GM12878 (cell line): ENCODE measurements at regions not wholly inside any gene's neighbourhood (a gene's known extent, or its start where the extent isn't known, plus 50 kb on each side); places are given as distances from the start of the nearest gene placed in this dataset.

Source experiments
- ATAC-seq: fragments of 200-7000 bp; cut with Tn5 transposase; 3 replicates; pipeline ENCODE4 v1.9.1; 2020; ENCODE audit warnings: mild to moderate bottlenecking, moderate library complexity
- BruUV-seq: library from RNA; stranded (reverse); fragments of 400-500 nt; replicated peaks from 2 replicates; lab custom pipeline; 2021; lab: Mats Ljungman, UMichigan
- CTCF ChIA-PET: fragments of 300-600 bp; sonication (Branson Sonifier 250); formaldehyde crosslinking; extraction: SDS; loops from one replicate; lab custom pipeline; 2021; ENCODE audit warnings: inconsistent platforms; lab: Yijun Ruan, JAX
- POLR2A ChIA-PET: fragments of 350-600 bp; formaldehyde crosslinking; extraction: SDS; loops from one replicate; lab custom pipeline; 2021; ENCODE audit warnings: inconsistent platforms; lab: Charles Lee
- RAD21 ChIA-PET: fragments of 300-600 bp; sonication (Branson Sonifier 250); formaldehyde crosslinking; loops from one replicate; lab custom pipeline; 2023; ENCODE audit warnings: antibody characterized with exemption; ENCODE audit not compliant: unreplicated experiment; lab: Charles Lee
- SMC1A ChIA-PET: fragments of 300-600 bp; sonication (Branson Sonifier 250); formaldehyde crosslinking; loops from one replicate; lab custom pipeline; 2023; ENCODE audit not compliant: unreplicated experiment, uncharacterized antibody; lab: Charles Lee
- DNase-seq: peaks from one replicate; pipeline ENCODE4 v3.0.0-alpha.2; 2011; ENCODE audit warnings: low read depth, low spot score
- FAIRE-seq: peaks from 3 replicates; lab custom pipeline; 2011; peaks lifted over from hg19 to GRCh38; lab: Jason Lieb, UNC
- H2AFZ ChIP-seq: 2 replicates; pipeline ENCODE4 v1.6.0; 2011; ENCODE audit warnings: low read depth, low read length, control low read depth; ENCODE audit not compliant: control insufficient read depth
- H3K27ac ChIP-seq: 2 replicates; pipeline ENCODE4 v1.5.1; 2011; ENCODE audit warnings: control low read depth; ENCODE audit not compliant: control insufficient read depth, insufficient read depth
- H3K27me3 ChIP-seq, 2 experiments: replicated peaks in 1 of 2; 2 replicates each; pipeline versions ENCODE4 v1.6.0 to v1.6.1; 2011; ENCODE audit warnings: low read length in 1 of 2; ENCODE audit not compliant: control insufficient read depth in 2 of 2, insufficient read depth in 2 of 2
- H3K36me3 ChIP-seq, 2 experiments: 2 replicates each; pipeline ENCODE4 v1.5.1; 2011; ENCODE audit warnings: low read length in 1 of 2; ENCODE audit not compliant: control insufficient read depth in 2 of 2, insufficient read depth in 2 of 2
- H3K4me1 ChIP-seq: 2 replicates; pipeline ENCODE4 v1.6.1; 2011; ENCODE audit warnings: mild to moderate bottlenecking, low read length, moderate library complexity, mixed read lengths; ENCODE audit not compliant: control insufficient read depth, insufficient read depth
- H3K4me2 ChIP-seq: 2 replicates; pipeline ENCODE4 v1.6.0; 2011; ENCODE audit warnings: control low read depth; ENCODE audit not compliant: control insufficient read depth, insufficient read depth
- H3K4me3 ChIP-seq: fragments of 200-600 bp; sonication (generic); 2 replicates; pipeline ENCODE4 v1.5.1; 2016
- H3K79me2 ChIP-seq: 2 replicates; pipeline ENCODE4 v1.6.0; 2011; ENCODE audit warnings: low read length; ENCODE audit not compliant: control insufficient read depth, insufficient read depth
- H3K9ac ChIP-seq: 2 replicates; pipeline ENCODE4 v1.8.0; 2011; ENCODE audit warnings: low read length, control low read depth, mixed read lengths; ENCODE audit not compliant: control insufficient read depth, insufficient read depth
- H3K9me3 ChIP-seq: replicated peaks from 3 replicates; pipeline ENCODE4 v1.5.1; 2011; ENCODE audit warnings: mild to moderate bottlenecking, low read length; ENCODE audit not compliant: control insufficient read depth, insufficient read depth
- H4K20me1 ChIP-seq: 2 replicates; pipeline ENCODE4 v1.6.0; 2011; ENCODE audit not compliant: control insufficient read depth, insufficient read depth
- KLF5 ChIP-seq: fragments of 450-650 bp; IDR thresholded peaks from 2 replicates; pipeline ENCODE4 v1.6.1; 2014; ENCODE audit warnings: mild to moderate bottlenecking; ENCODE audit not compliant: partially characterized antibody
- POLR2AphosphoS5 ChIP-seq: IDR thresholded peaks from 2 replicates; pipeline ENCODE4 v1.6.1; 2011; ENCODE audit warnings: mild to moderate bottlenecking, low read length, inconsistent platforms
- SPI1 ChIP-seq: IDR thresholded peaks from 2 replicates; pipeline ENCODE4 v1.6.1; 2011; ENCODE audit warnings: low read depth, mild to moderate bottlenecking, low read length, moderate library complexity, borderline replicate concordance; ENCODE audit not compliant: insufficient read depth
- TAF1 ChIP-seq: IDR thresholded peaks from 2 replicates; pipeline ENCODE4 v1.6.1; 2011; ENCODE audit warnings: mild to moderate bottlenecking, low read depth, low read length, borderline replicate concordance
- WRNIP1 ChIP-seq: IDR thresholded peaks from 2 replicates; pipeline ENCODE4 v1.6.1; 2011; ENCODE audit warnings: low read depth, low read length, improper control_type of control experiment, borderline replicate concordance
- ZBTB11 ChIP-seq: fragments of 450-650 bp; formaldehyde crosslinking; IDR thresholded peaks from 2 replicates; pipeline ENCODE4 v1.5.0; 2022; ENCODE audit warnings: mild to moderate bottlenecking, missing genetic modification characterization
- in situ Hi-C: fragments of 300-500 bp; cut with MboI; formaldehyde crosslinking; loops from 9 replicates; pipeline ENCODE4 v1.14.3; 2018; ENCODE audit warnings: mixed read lengths
- intact Hi-C: fragments of 100-400 bp; cut with micrococcal nuclease; formaldehyde crosslinking; loops from one replicate; pipeline ENCODE4 v1.14.2; 2022; ENCODE audit not compliant: unreplicated experiment

GRCh38 chr6:10230531-10230930 lies 184.3 kb downstream of the TFAP2A start:
- no peak for FAIRE-seq
- ChIA-PET RAD21 (no interaction called here), SMC1A (no interaction called here)

More at GRCh38 chr6:10230531-10230930, 184.3 kb downstream of the TFAP2A start:
- Histone ChIP-seq H3K27me3 (no peaks in the 10 kb centered on the region), H3K79me2 (no peaks in the 10 kb centered on the region), H3K9ac (no peak overlapping the region), H3K9me3 (no peaks in the 10 kb centered on the region), H3K27ac (no peak overlapping the region), H3K4me3 (no peak overlapping the region), H2AFZ (no peak overlapping the region), H3K4me1 (no peaks in the 10 kb centered on the region), H3K4me2 (no peak overlapping the region), H4K20me1 (no peaks in the 10 kb centered on the region), H3K36me3 (no peaks in the 10 kb centered on the region)
- in situ Hi-C loops (no loop called here), intact Hi-C loops (no loop called here)
- no peak for DNase-seq
- CTCF ChIA-PET = no interaction called here
- TF ChIP-seq WRNIP1 (no peak), KLF5 (no peak), TAF1 (no peak), SPI1 (no peak), POLR2AphosphoS5 (no peak), ZBTB11 (CRISPR knock-in tag) (no peak)
- no peak for ATAC-seq
- POLR2A ChIA-PET = no interaction called here
- no TSS peak for BruUV-seq
